WTC11 (cell line): ENCODE measurements at regions not wholly inside any gene's neighbourhood (a gene's known extent, or its start where the extent isn't known, plus 50 kb on each side); places are given as distances from the start of the nearest gene placed in this dataset.

Experiments used
- ATAC-seq: fragments of 200-7000 bp; cut with Tn5 transposase; 2 replicates; pipeline ENCODE4 v1.10.0; 2021; ENCODE audit warnings: mild to moderate bottlenecking, moderate library complexity
- CTCF ChIA-PET: fragments of 300-600 bp; sonication (Branson Sonifier 250); formaldehyde crosslinking; loops from one replicate; lab custom pipeline; 2021; ENCODE audit warnings: antibody characterized with exemption; lab: Charles Lee
- POLR2A ChIA-PET: fragments of 350-600 bp; sonication (Branson Sonifier 250); formaldehyde crosslinking; loops from one replicate; lab custom pipeline; 2021; ENCODE audit warnings: antibody characterized with exemption; lab: Charles Lee
- DNase-seq: peaks from one replicate; pipeline ENCODE4 v3.0.0; 2021; ENCODE audit warnings: low spot score
- H3K27ac Mint-ChIP-seq: 2 replicates; pipeline ENCODE4 v1.8.0; 2021; ENCODE audit warnings: mixed read lengths
- H3K27me3 Mint-ChIP-seq: 2 replicates; pipeline ENCODE4 v1.8.0; 2021; ENCODE audit warnings: low read depth, mild to moderate bottlenecking, moderate library complexity, mixed read lengths
- H3K36me3 Mint-ChIP-seq: 2 replicates; pipeline ENCODE4 v1.8.0; 2021; ENCODE audit warnings: mixed read lengths
- H3K4me1 Mint-ChIP-seq: 2 replicates; pipeline ENCODE4 v1.8.0; 2022; ENCODE audit warnings: mixed read lengths
- H3K4me3 Mint-ChIP-seq: 2 replicates; pipeline ENCODE4 v1.8.0; 2021; ENCODE audit warnings: mild to moderate bottlenecking, moderate library complexity, mixed read lengths
- H3K9me3 Mint-ChIP-seq: 2 replicates; pipeline ENCODE4 v1.8.0; 2021; ENCODE audit warnings: mixed read lengths
- ATF2 ChIP-seq: sonication (generic); formaldehyde crosslinking; IDR thresholded peaks from 2 replicates; pipeline ENCODE4 v1.8.1; 2022; ENCODE audit warnings: low read depth, missing genetic modification reagents, borderline replicate concordance
- ATF3 ChIP-seq: sonication (generic); formaldehyde crosslinking; conservative IDR thresholded peaks from 2 replicates; pipeline ENCODE4 v1.8.1; 2022; ENCODE audit warnings: mild to moderate bottlenecking, missing genetic modification reagents
- CDX4 ChIP-seq: fragments of 250-450 bp; sonication (Bioruptor Pico); IDR thresholded peaks from 2 replicates; pipeline ENCODE4 v1.9.0; 2021; ENCODE audit warnings: moderate library complexity, mild to moderate bottlenecking, inconsistent platforms, borderline replicate concordance
- E2F4 ChIP-seq: sonication (generic); formaldehyde crosslinking; IDR thresholded peaks from 2 replicates; pipeline ENCODE4 v1.8.1; 2022; ENCODE audit warnings: low read depth, mild to moderate bottlenecking, moderate library complexity, missing genetic modification reagents, borderline replicate concordance
- ELF4 ChIP-seq: sonication (generic); formaldehyde crosslinking; IDR thresholded peaks from 2 replicates; pipeline ENCODE4 v1.8.1; 2022; ENCODE audit warnings: low read depth, mild to moderate bottlenecking, moderate library complexity, missing genetic modification reagents
- EMX1 ChIP-seq: fragments of 250-450 bp; sonication (Bioruptor Pico); IDR thresholded peaks from 2 replicates; pipeline ENCODE4 v1.8.0; 2021; ENCODE audit warnings: mild to moderate bottlenecking
- ERG ChIP-seq: fragments of 250-450 bp; sonication (Bioruptor Pico); IDR thresholded peaks from 2 replicates; pipeline ENCODE4 v1.8.0; 2021; ENCODE audit warnings: mild to moderate bottlenecking
- FOXP1 ChIP-seq: sonication (generic); formaldehyde crosslinking; IDR thresholded peaks from 2 replicates; pipeline ENCODE4 v1.8.0; 2022; ENCODE audit warnings: missing genetic modification reagents, mild to moderate bottlenecking, moderate library complexity, borderline replicate concordance
- GTF2I ChIP-seq: fragments of 250-450 bp; sonication (Bioruptor Pico); conservative IDR thresholded peaks from 2 replicates; pipeline ENCODE4 v1.4.0; 2021; ENCODE audit warnings: mild to moderate bottlenecking
- HMGA2 ChIP-seq: fragments of 250-450 bp; sonication (Bioruptor Pico); IDR thresholded peaks from 2 replicates; pipeline ENCODE4 v1.4.0; 2021; ENCODE audit warnings: mild to moderate bottlenecking, moderate library complexity
- NFATC4 ChIP-seq: fragments of 250-450 bp; sonication (Bioruptor Pico); IDR thresholded peaks from 2 replicates; pipeline ENCODE4 v1.9.0; 2021; ENCODE audit warnings: mild to moderate bottlenecking
- NFE2L1 ChIP-seq: sonication (generic); formaldehyde crosslinking; IDR thresholded peaks from 2 replicates; pipeline ENCODE4 v1.8.1; 2023; ENCODE audit warnings: missing genetic modification reagents
- NR1H2 ChIP-seq: sonication (generic); formaldehyde crosslinking; IDR thresholded peaks from 2 replicates; pipeline ENCODE4 v1.9.0; 2021; ENCODE audit warnings: mild to moderate bottlenecking, moderate library complexity, missing genetic modification reagents
- RELA ChIP-seq: sonication (generic); formaldehyde crosslinking; IDR thresholded peaks from 2 replicates; pipeline ENCODE4 v1.8.1; 2022; ENCODE audit warnings: missing genetic modification reagents, mild to moderate bottlenecking, borderline replicate concordance
- SOX15 ChIP-seq: fragments of 250-450 bp; sonication (Bioruptor Pico); IDR thresholded peaks from 2 replicates; pipeline ENCODE4 v1.9.0; 2021; ENCODE audit warnings: mild to moderate bottlenecking
- TEAD4 ChIP-seq: sonication (generic); formaldehyde crosslinking; IDR thresholded peaks from 2 replicates; pipeline ENCODE4 v1.8.0; 2022; ENCODE audit warnings: mild to moderate bottlenecking, missing genetic modification reagents
- USF2 ChIP-seq: sonication (generic); formaldehyde crosslinking; IDR thresholded peaks from 2 replicates; pipeline ENCODE4 v1.8.1; 2023; ENCODE audit warnings: mild to moderate bottlenecking, missing genetic modification reagents, moderate library complexity
- ZNF121 ChIP-seq: sonication (generic); formaldehyde crosslinking; IDR thresholded peaks from 2 replicates; pipeline ENCODE4 v1.8.0; 2023; ENCODE audit warnings: missing genetic modification reagents
- ZNF138 ChIP-seq: sonication (generic); formaldehyde crosslinking; conservative IDR thresholded peaks from 2 replicates; pipeline ENCODE4 v1.8.1; 2022; ENCODE audit warnings: mild to moderate bottlenecking, moderate library complexity, missing genetic modification reagents
- ZNF219 ChIP-seq: sonication (generic); formaldehyde crosslinking; IDR thresholded peaks from 2 replicates; pipeline ENCODE4 v1.8.0; 2023; ENCODE audit warnings: missing genetic modification reagents, mild to moderate bottlenecking, borderline replicate concordance
- ZNF263 ChIP-seq: sonication (generic); formaldehyde crosslinking; IDR thresholded peaks from 2 replicates; pipeline ENCODE4 v1.8.1; 2022; ENCODE audit warnings: low read depth, mild to moderate bottlenecking, moderate library complexity, missing genetic modification reagents
- ZNF281 ChIP-seq: sonication (generic); formaldehyde crosslinking; IDR thresholded peaks from 2 replicates; pipeline ENCODE4 v1.8.0; 2023; ENCODE audit warnings: mild to moderate bottlenecking, missing genetic modification reagents
- ZNF396 ChIP-seq: fragments of 250-450 bp; sonication (Bioruptor Pico); IDR thresholded peaks from 2 replicates; pipeline ENCODE4 v1.8.0; 2021; ENCODE audit warnings: mild to moderate bottlenecking, moderate library complexity, borderline replicate concordance

GRCh38 chr22:49291781-49292180 is 535.9 kb downstream of the BRD1 start:
- Mint-ChIP-seq H3K9me3 (peaks cover 26% of the 10 kb centered on the region), H3K27ac (no peak overlapping the region), H3K4me1 (peaks cover 19% of the 10 kb centered on the region)
- POLR2A ChIA-PET, result no interaction called here
- no peak for TF ChIP-seq USF2 (CRISPR knock-in tag)
- no peak for TF ChIP-seq ERG (CRISPR knock-in tag)
- no peak for TF ChIP-seq RELA (CRISPR knock-in tag)
- TF ChIP-seq, all 79 proteins: peak for 0
- no peak overlapping the region for H3K4me3 Mint-ChIP-seq
- no peak for ATAC-seq
- CTCF ChIA-PET, result interaction anchor here (1.0 to 2.3 kb wide), 2 partner anchors 13 to 245 kb away, joined by 4 to 9 read pairs; no protein-coding TSS in a partner anchor
- H3K36me3 Mint-ChIP-seq, result peaks cover 16% of the 10 kb centered on the region
- H3K27me3 Mint-ChIP-seq, result peaks cover 11% of the 10 kb centered on the region
- DNase-seq, result no peak

- H3K27me3 Mint-ChIP-seq, result peaks cover 11% of the 10 kb centered on the region
- ChIA-PET POLR2A (no interaction called here), CTCF (interaction anchor here (1.0 to 2.3 kb wide), 2 partner anchors 14 to 245 kb away, joined by 4 to 9 read pairs; no protein-coding TSS in a partner anchor)
- peaks cover 16% of the 10 kb centered on the region for H3K36me3 Mint-ChIP-seq
- TF ChIP-seq EMX1 (CRISPR knock-in tag) (no peak), ZNF121 (CRISPR knock-in tag) (peak; percentile 81)
- peaks cover 19% of the 10 kb centered on the region for H3K4me1 Mint-ChIP-seq
- no peak overlapping the region for H3K4me3 Mint-ChIP-seq
- DNase-seq (no peak), ATAC-seq (no peak)
- no peak overlapping the region for H3K27ac Mint-ChIP-seq
- peaks cover 26% of the 10 kb centered on the region for H3K9me3 Mint-ChIP-seq
Observed at GRCh38 chr22:49291169-49291568, 536.5 kb downstream of the BRD1 start.

- ChIA-PET CTCF (interaction anchor here (0.9 to 1.2 kb wide), 2 partner anchors 14 to 244 kb away, joined by 3 to 8 read pairs; no protein-coding TSS in a partner anchor), POLR2A (interaction anchor here (0.6 kb wide), 1 partner anchor 44 kb away, joined by 3 read pairs; no protein-coding TSS in a partner anchor)
- peaks cover 19% of the 10 kb centered on the region for H3K4me1 Mint-ChIP-seq
- H3K27ac Mint-ChIP-seq, result no peak overlapping the region
- no peak overlapping the region for H3K4me3 Mint-ChIP-seq
- no peak for TF ChIP-seq ZNF263
- TF ChIP-seq NR1H2, result no peak
- no peak for TF ChIP-seq FOXP1 (CRISPR knock-in tag)
- no peak for TF ChIP-seq CDX4 (CRISPR knock-in tag)
- no peak for TF ChIP-seq ZNF138 (CRISPR knock-in tag)
- no peak for TF ChIP-seq ATF2 (CRISPR knock-in tag)
- TF ChIP-seq NFATC4 (CRISPR knock-in tag), result no peak
- no peak for TF ChIP-seq ZNF396 (CRISPR knock-in tag)
- no peak for TF ChIP-seq ERG (CRISPR knock-in tag)
- no peak for TF ChIP-seq GTF2I (CRISPR knock-in tag)
- TF ChIP-seq SOX15 (CRISPR knock-in tag), result no peak
- TF ChIP-seq TEAD4 (CRISPR knock-in tag), result no peak
- TF ChIP-seq ATF3 (CRISPR knock-in tag), result no peak
- TF ChIP-seq NFE2L1 (CRISPR knock-in tag), result no peak
- TF ChIP-seq ZNF219 (CRISPR knock-in tag), result no peak
- no peak for TF ChIP-seq HMGA2 (CRISPR knock-in tag)
- no peak for TF ChIP-seq E2F4 (CRISPR knock-in tag)
- TF ChIP-seq ELF4 (CRISPR knock-in tag), result no peak
- TF ChIP-seq ZNF281 (CRISPR knock-in tag), result no peak
- ATAC-seq (no peak), DNase-seq (no peak)
- peaks cover 11% of the 10 kb centered on the region for H3K27me3 Mint-ChIP-seq
- H3K9me3 Mint-ChIP-seq, result peaks cover 26% of the 10 kb centered on the region
- H3K36me3 Mint-ChIP-seq, result peaks cover 16% of the 10 kb centered on the region
Observed at GRCh38 chr22:49290711-49291110, 537.0 kb downstream of the BRD1 start.
